ENCODE measurements at regions not wholly inside any gene's neighbourhood (a gene's known extent, or its start where the extent isn't known, plus 50 kb on each side); places are given as distances from the start of the nearest gene placed in this dataset.

- H3K4me1 ChIP-seq (ENCODE audit: low read length) = no peaks in the 10 kb centered on the region
- TF ChIP-seq EZH2phosphoT487 (IDR thresholded peaks at IDR 0.05; ENCODE audit: low read depth) = no peak
- TF ChIP-seq CTCF (IDR thresholded peaks at IDR 0.05; ENCODE audit: low read depth, low read length) = no peak
- no peaks in the 10 kb centered on the region for H4K20me1 ChIP-seq (ENCODE audit: insufficient read depth, low read length)
- no peaks in the 10 kb centered on the region for H3K79me2 ChIP-seq (ENCODE audit: low read length)
- no peaks in the 10 kb centered on the region for H3K36me3 ChIP-seq (replicated peaks; ENCODE audit: low read depth, low read length)
- H2AFZ ChIP-seq (ENCODE audit: low read depth, low read length) = no peak overlapping the region
- no peaks in the 10 kb centered on the region for H3K27me3 ChIP-seq (ENCODE audit: low read depth, low read length)
- H3K4me2 ChIP-seq (ENCODE audit: low read length) = no peak overlapping the region
- no peaks in the 10 kb centered on the region for H3K9me3 ChIP-seq (ENCODE audit: insufficient read depth, low read length)
- no peak overlapping the region for H3K9ac ChIP-seq (ENCODE audit: low read length)
- no peak overlapping the region for H3K4me3 ChIP-seq (ENCODE audit: low read length)
- no peak overlapping the region for H3K27ac ChIP-seq (ENCODE audit: low read length)
Observed at GRCh38 chr4:125707397-125707796, 392.6 kb downstream of the FAT4 start.

- H3K36me3 ChIP-seq (replicated peaks; ENCODE audit: low read depth, low read length) = no peaks in the 10 kb centered on the region
- H4K20me1 ChIP-seq (ENCODE audit: insufficient read depth, low read length) = no peaks in the 10 kb centered on the region
- H3K9ac ChIP-seq (ENCODE audit: low read length) = no peak overlapping the region
- no peak overlapping the region for H2AFZ ChIP-seq (ENCODE audit: low read depth, low read length)
- H3K27me3 ChIP-seq (ENCODE audit: low read depth, low read length) = no peaks in the 10 kb centered on the region
- H3K4me1 ChIP-seq (ENCODE audit: low read length) = no peaks in the 10 kb centered on the region
- TF ChIP-seq EZH2phosphoT487 (IDR thresholded peaks at IDR 0.05; ENCODE audit: low read depth) (no peak), CTCF (IDR thresholded peaks at IDR 0.05; ENCODE audit: low read depth, low read length) (no peak)
- H3K79me2 ChIP-seq (ENCODE audit: low read length) = no peaks in the 10 kb centered on the region
- no peak overlapping the region for H3K4me3 ChIP-seq (ENCODE audit: low read length)
- no peaks in the 10 kb centered on the region for H3K9me3 ChIP-seq (ENCODE audit: insufficient read depth, low read length)
- no peak overlapping the region for H3K4me2 ChIP-seq (ENCODE audit: low read length)
- H3K27ac ChIP-seq (ENCODE audit: low read length) = no peak overlapping the region
Observed at GRCh38 chr4:125710766-125711165, 396.0 kb downstream of the FAT4 start.

GRCh38 chr4:125714049-125714448 is 399.3 kb downstream of the FAT4 start:
- no peaks in the 10 kb centered on the region for H3K27me3 ChIP-seq (ENCODE audit: low read depth, low read length)
- no peak overlapping the region for H3K27ac ChIP-seq (ENCODE audit: low read length)
- H4K20me1 ChIP-seq (ENCODE audit: insufficient read depth, low read length) = no peaks in the 10 kb centered on the region
- H3K79me2 ChIP-seq (ENCODE audit: low read length) = no peaks in the 10 kb centered on the region
- no peaks in the 10 kb centered on the region for H3K4me1 ChIP-seq (ENCODE audit: low read length)
- no peak overlapping the region for H3K9ac ChIP-seq (ENCODE audit: low read length)
- TF ChIP-seq CTCF (IDR thresholded peaks at IDR 0.05; ENCODE audit: low read depth, low read length) (no peak), EZH2phosphoT487 (IDR thresholded peaks at IDR 0.05; ENCODE audit: low read depth) (no peak)
- no peak overlapping the region for H2AFZ ChIP-seq (ENCODE audit: low read depth, low read length)
- H3K4me3 ChIP-seq (ENCODE audit: low read length) = no peak overlapping the region
- no peaks in the 10 kb centered on the region for H3K36me3 ChIP-seq (replicated peaks; ENCODE audit: low read depth, low read length)
- no peak overlapping the region for H3K4me2 ChIP-seq (ENCODE audit: low read length)
- H3K9me3 ChIP-seq (ENCODE audit: insufficient read depth, low read length) = no peaks in the 10 kb centered on the region

- TF ChIP-seq EZH2phosphoT487 (IDR thresholded peaks at IDR 0.05; ENCODE audit: low read depth) (no peak), CTCF (IDR thresholded peaks at IDR 0.05; ENCODE audit: low read depth, low read length) (no peak)
- H3K4me1 ChIP-seq (ENCODE audit: low read length) = no peaks in the 10 kb centered on the region
Observed at GRCh38 chr4:125714845-125715244, 400.1 kb downstream of the FAT4 start.

More at GRCh38 chr4:125714845-125715244, 400.1 kb downstream of the FAT4 start:
- H3K79me2 ChIP-seq (ENCODE audit: low read length) = no peaks in the 10 kb centered on the region
- H3K9me3 ChIP-seq (ENCODE audit: insufficient read depth, low read length) = no peaks in the 10 kb centered on the region
- no peak overlapping the region for H3K4me2 ChIP-seq (ENCODE audit: low read length)
- H3K4me3 ChIP-seq (ENCODE audit: low read length) = no peak overlapping the region
- no peak overlapping the region for H2AFZ ChIP-seq (ENCODE audit: low read depth, low read length)
- no peaks in the 10 kb centered on the region for H3K36me3 ChIP-seq (replicated peaks; ENCODE audit: low read depth, low read length)
- H3K27ac ChIP-seq (ENCODE audit: low read length) = no peak overlapping the region
- no peaks in the 10 kb centered on the region for H3K27me3 ChIP-seq (ENCODE audit: low read depth, low read length)
- no peaks in the 10 kb centered on the region for H4K20me1 ChIP-seq (ENCODE audit: insufficient read depth, low read length)
- H3K9ac ChIP-seq (ENCODE audit: low read length) = no peak overlapping the region
